HL-60 (cell line): ENCODE measurements at regions not wholly inside any gene's neighbourhood (a gene's known extent, or its start where the extent isn't known, plus 50 kb on each side); places are given as distances from the start of the nearest gene placed in this dataset.

ENCODE experiments used
- DNase-seq, 2 experiments: peaks; one replicate each; pipeline ENCODE4 v3.0.0-alpha.2; 2010 to 2020; ENCODE audit warnings: low read depth in 1 of 2, low spot score in 1 of 2
- H3K27ac ChIP-seq: fragments of 250-450 bp; sonication (Bioruptor Pico); replicated peaks from 2 replicates; pipeline ENCODE4 v1.5.1; 2020; ENCODE audit warnings: mild to moderate bottlenecking, moderate library complexity
- H3K27me3 ChIP-seq: fragments of 250-450 bp; sonication (Bioruptor Pico); 2 replicates; pipeline ENCODE4 v1.5.1; 2021; ENCODE audit warnings: mild to moderate bottlenecking, moderate library complexity; ENCODE audit not compliant: insufficient read depth, poor library complexity, severe bottlenecking
- H3K4me3 ChIP-seq: replicated peaks from 2 replicates; pipeline ENCODE4 v1.5.1; 2011; ENCODE audit warnings: mild to moderate bottlenecking, control low read depth, low read length; ENCODE audit not compliant: insufficient read depth
- CTCF ChIP-seq: IDR thresholded peaks from one replicate; pipeline ENCODE4 v1.5.1; 2011; ENCODE audit warnings: low read length, control low read depth, inconsistent platforms; ENCODE audit not compliant: insufficient read depth
- GABPA ChIP-seq: IDR thresholded peaks from 2 replicates; pipeline ENCODE4 v1.6.1; 2012; ENCODE audit warnings: low read depth
- POLR2AphosphoS5 ChIP-seq: IDR thresholded peaks from 2 replicates; pipeline ENCODE4 v1.6.1; 2012; ENCODE audit warnings: low read depth
- REST ChIP-seq: IDR thresholded peaks from 2 replicates; pipeline ENCODE4 v1.6.1; 2012; ENCODE audit warnings: low read depth; ENCODE audit not compliant: insufficient replicate concordance
- SPI1 ChIP-seq: IDR thresholded peaks from 2 replicates; pipeline ENCODE4 v1.6.1; 2012; ENCODE audit warnings: low read depth, mild to moderate bottlenecking, borderline replicate concordance

GRCh38 chr7:130937830-130938229 lies 203.8 kb upstream of the KLF14 start:
- Histone ChIP-seq H3K27me3 (no peaks in the 10 kb centered on the region), H3K4me3 (no peak overlapping the region), H3K27ac (no peak overlapping the region)
- no peak for TF ChIP-seq POLR2AphosphoS5
- DNase-seq: no peak

GRCh38 chr7:130938661-130939060 lies 204.7 kb upstream of the KLF14 start:
- no peak overlapping the region for H3K4me3 ChIP-seq
- no peak for DNase-seq
- no peak overlapping the region for H3K27ac ChIP-seq
- H3K27me3 ChIP-seq: no peaks in the 10 kb centered on the region
- TF ChIP-seq SPI1 (no peak), GABPA (no peak), POLR2AphosphoS5 (no peak), REST (no peak), CTCF (no peak)

- DNase-seq: no peak
- no peak for TF ChIP-seq POLR2AphosphoS5
- no peak for TF ChIP-seq REST
- TF ChIP-seq SPI1: no peak
- no peak for TF ChIP-seq GABPA
- TF ChIP-seq CTCF: no peak
- H3K27me3 ChIP-seq: no peaks in the 10 kb centered on the region
- H3K4me3 ChIP-seq: no peak overlapping the region
- H3K27ac ChIP-seq: no peak overlapping the region
Observed at GRCh38 chr7:130939321-130940095, 205.5 kb upstream of the KLF14 start.

- Histone ChIP-seq H3K4me3 (no peak overlapping the region), H3K27ac (no peak overlapping the region), H3K27me3 (no peaks in the 10 kb centered on the region)
- DNase-seq: no peak
- TF ChIP-seq POLR2AphosphoS5: no peak
- TF ChIP-seq CTCF: no peak
- no peak for TF ChIP-seq REST
- no peak for TF ChIP-seq SPI1
- TF ChIP-seq GABPA: no peak
Observed at GRCh38 chr7:130940326-130940725, 206.3 kb upstream of the KLF14 start.
